GM23338 (cell line): ENCODE measurements at regions not wholly inside any gene's neighbourhood (a gene's known extent, or its start where the extent isn't known, plus 50 kb on each side); places are given as distances from the start of the nearest gene placed in this dataset.

Source experiments
- ATAC-seq: fragments of 200-7000 bp; cut with Tn5 transposase; 3 replicates; pipeline ENCODE4 v1.9.1; 2020
- DNase-seq: peaks from one replicate; pipeline ENCODE4 v3.0.0-alpha.2; 2015; ENCODE audit warnings: low spot score
- H2AFZ ChIP-seq: fragments of 200-600 bp; sonication (generic); 2 replicates; pipeline ENCODE4 v1.8.0; 2016; ENCODE audit warnings: antibody characterized with exemption, mild to moderate bottlenecking, moderate library complexity
- H3F3A ChIP-seq: fragments of 200-600 bp; sonication (generic); replicated peaks from 2 replicates; pipeline ENCODE4 v1.8.0; 2017; ENCODE audit warnings: antibody characterized with exemption, mixed run types, low read depth
- H3K27ac ChIP-seq: fragments of 200-600 bp; sonication (generic); 2 replicates; pipeline ENCODE4 v1.6.1; 2016; ENCODE audit warnings: low read depth
- H3K27me3 ChIP-seq: fragments of 200-600 bp; sonication (generic); 2 replicates; pipeline ENCODE4 v1.8.0; 2016; ENCODE audit warnings: mild to moderate bottlenecking, mixed run types, moderate library complexity; ENCODE audit not compliant: insufficient read depth
- H3K36me3 ChIP-seq: fragments of 200-600 bp; sonication (generic); 2 replicates; pipeline ENCODE4 v1.8.0; 2016; ENCODE audit warnings: mild to moderate bottlenecking; ENCODE audit not compliant: insufficient read depth
- H3K4me1 ChIP-seq: fragments of 200-600 bp; sonication (generic); 2 replicates; pipeline ENCODE4 v1.8.0; 2016; ENCODE audit warnings: mild to moderate bottlenecking, moderate library complexity; ENCODE audit not compliant: insufficient read depth
- H3K4me2 ChIP-seq: fragments of 200-600 bp; sonication (generic); 2 replicates; pipeline ENCODE4 v1.7.1; 2017; ENCODE audit warnings: mixed run types
- H3K4me3 ChIP-seq: fragments of 200-600 bp; sonication (generic); 2 replicates; pipeline ENCODE4 v1.6.1; 2016; ENCODE audit warnings: mixed run types
- H3K79me2 ChIP-seq: fragments of 200-600 bp; sonication (generic); replicated peaks from 2 replicates; pipeline ENCODE4 v1.8.0; 2017; ENCODE audit warnings: mild to moderate bottlenecking; ENCODE audit not compliant: insufficient read depth
- H3K9me2 ChIP-seq: fragments of 200-600 bp; sonication (generic); 2 replicates; pipeline ENCODE4 v1.8.0; 2017; ENCODE audit not compliant: insufficient read depth
- H4K20me1 ChIP-seq: fragments of 200-600 bp; sonication (generic); replicated peaks from 2 replicates; pipeline ENCODE4 v1.8.0; 2017; ENCODE audit warnings: mild to moderate bottlenecking; ENCODE audit not compliant: insufficient read depth
- H3K27ac Mint-ChIP-seq: 2 replicates; pipeline ENCODE4 v1.8.0; 2020; ENCODE audit warnings: inconsistent platforms, mild to moderate bottlenecking, moderate library complexity, mixed read lengths
- H3K27me3 Mint-ChIP-seq: 3 replicates; pipeline ENCODE4 v1.8.0; 2022; ENCODE audit warnings: low read depth, mild to moderate bottlenecking, moderate library complexity, mixed read lengths, inconsistent platforms; ENCODE audit not compliant: insufficient read depth, poor library complexity
- H3K36me3 Mint-ChIP-seq: 3 replicates; pipeline ENCODE4 v1.8.0; 2021; ENCODE audit warnings: low read depth, mild to moderate bottlenecking, inconsistent platforms, moderate library complexity, mixed read lengths
- H3K4me1 Mint-ChIP-seq: 3 replicates; pipeline ENCODE4 v1.8.0; 2020; ENCODE audit warnings: mild to moderate bottlenecking, inconsistent platforms, mixed read lengths
- H3K4me3 Mint-ChIP-seq: 3 replicates; pipeline ENCODE4 v1.8.0; 2021; ENCODE audit warnings: moderate library complexity, mild to moderate bottlenecking, inconsistent platforms, mixed read lengths
- H3K9me3 Mint-ChIP-seq: 3 replicates; pipeline ENCODE4 v1.8.0; 2020; ENCODE audit warnings: moderate library complexity, mild to moderate bottlenecking, inconsistent platforms, mixed read lengths
- CREB1 ChIP-seq: fragments of 250-450 bp; sonication (Bioruptor Pico); IDR thresholded peaks from 2 replicates; pipeline ENCODE4 v1.5.0; 2020; ENCODE audit warnings: low read depth, mild to moderate bottlenecking, moderate library complexity
- CTCF ChIP-seq, 2 experiments: fragments of 200-600 bp in 1 of 2; sonication (generic) in 1 of 2; conservative IDR thresholded peaks; 2 replicates each; pipeline versions ENCODE4 v1.5.1 to v1.6.1; 2016 to 2017; ENCODE audit warnings: antibody characterized with exemption in 2 of 2, low read depth in 2 of 2, mild to moderate bottlenecking in 2 of 2, moderate library complexity in 1 of 2
- ETS1 ChIP-seq: IDR thresholded peaks from 2 replicates; pipeline ENCODE4 v1.6.1; 2016; ENCODE audit warnings: antibody characterized with exemption
- EZH2 ChIP-seq: fragments of 200-600 bp; sonication (generic); IDR thresholded peaks from one replicate; pipeline ENCODE4 v1.8.0; 2017; ENCODE audit warnings: antibody characterized with exemption, mild to moderate bottlenecking, low read depth; ENCODE audit not compliant: unreplicated experiment
- EZH2phosphoT487 ChIP-seq: fragments of 200-600 bp; sonication (generic); IDR thresholded peaks from one replicate; pipeline ENCODE4 v1.8.1; 2018; ENCODE audit warnings: antibody characterized with exemption; ENCODE audit not compliant: unreplicated experiment
- JUNB ChIP-seq: IDR thresholded peaks from one replicate; pipeline ENCODE4 v1.6.1; 2016; ENCODE audit warnings: antibody characterized with exemption; ENCODE audit not compliant: unreplicated experiment
- NANOG ChIP-seq: IDR thresholded peaks from 2 replicates; pipeline ENCODE4 v1.6.1; 2016; ENCODE audit warnings: antibody characterized with exemption, borderline replicate concordance
- POLR2AphosphoS5 ChIP-seq: IDR thresholded peaks from 2 replicates; pipeline ENCODE4 v1.6.1; 2016; ENCODE audit warnings: antibody characterized with exemption, low read depth
- REST ChIP-seq: IDR thresholded peaks from one replicate; pipeline ENCODE4 v1.6.1; 2018; ENCODE audit warnings: antibody characterized with exemption; ENCODE audit not compliant: unreplicated experiment
- STAT1 ChIP-seq: IDR thresholded peaks from one replicate; pipeline ENCODE4 v1.6.1; 2016; ENCODE audit warnings: antibody characterized with exemption; ENCODE audit not compliant: unreplicated experiment
- ZNF114 ChIP-seq: fragments of 250-450 bp; sonication (Bioruptor Pico); IDR thresholded peaks from 2 replicates; pipeline ENCODE4 v1.5.0; 2020; ENCODE audit warnings: mild to moderate bottlenecking, moderate library complexity
- ZNF331 ChIP-seq: fragments of 250-450 bp; sonication (Bioruptor Pico); IDR thresholded peaks from 2 replicates; pipeline ENCODE4 v1.5.0; 2020; ENCODE audit warnings: low read depth, mild to moderate bottlenecking, moderate library complexity
- ZNF462 ChIP-seq: fragments of 250-450 bp; sonication (Bioruptor Pico); IDR thresholded peaks from 2 replicates; pipeline ENCODE4 v1.5.0; 2020; ENCODE audit warnings: mild to moderate bottlenecking, moderate library complexity

- TF ChIP-seq ZNF462 (CRISPR knock-in tag): no peak
- TF ChIP-seq EZH2phosphoT487: no peak
- TF ChIP-seq EZH2: no peak
- TF ChIP-seq STAT1: no peak
Observed at GRCh38 chr12:112738531-112738930, 53.0 kb upstream of the RPH3A start (continued).

GRCh38 chr12:112740387-112740934 is 51.1 kb upstream of the RPH3A start:
- H3K27me3 Mint-ChIP-seq: peaks cover 3% of the 10 kb centered on the region
- Histone ChIP-seq H3K27me3 (no peaks in the 10 kb centered on the region), H2AFZ (no peak overlapping the region; the same call in 1 of the 2 replicates), H3F3A (no peaks in the 10 kb centered on the region), H3K4me3 (no peak overlapping the region), H3K9me2 (no peaks in the 10 kb centered on the region), H3K36me3 (no peaks in the 10 kb centered on the region), H3K79me2 (no peaks in the 10 kb centered on the region), H3K4me2 (no peak overlapping the region), H3K27ac (no peak overlapping the region), H3K4me1 (no peaks in the 10 kb centered on the region), H4K20me1 (no peaks in the 10 kb centered on the region)
- H3K36me3 Mint-ChIP-seq: no peaks in the 10 kb centered on the region
- no peak overlapping the region for H3K27ac Mint-ChIP-seq
- no peak for DNase-seq
- no peaks in the 10 kb centered on the region for H3K9me3 Mint-ChIP-seq
- no peak for ATAC-seq
- peaks cover 2% of the 10 kb centered on the region; the same call in 1 of the 3 replicates for H3K4me1 Mint-ChIP-seq
- H3K4me3 Mint-ChIP-seq: no peak overlapping the region
- TF ChIP-seq EZH2phosphoT487: no peak
- TF ChIP-seq JUNB: no peak
- TF ChIP-seq CREB1 (CRISPR knock-in tag): no peak
- no peak for TF ChIP-seq ETS1
- no peak for TF ChIP-seq ZNF331 (CRISPR knock-in tag)
- no peak for TF ChIP-seq STAT1
- no peak for TF ChIP-seq CTCF (conservative IDR thresholded peaks at IDR 0.05; ENCODE audit: low read depth in 2 of 2)
- no peak for TF ChIP-seq EZH2
- TF ChIP-seq REST: no peak
- no peak for TF ChIP-seq POLR2AphosphoS5
- TF ChIP-seq NANOG: no peak
- TF ChIP-seq ZNF114 (CRISPR knock-in tag): no peak
